OCI-LY3 (cell line): ENCODE measurements at regions not wholly inside any gene's neighbourhood (a gene's known extent, or its start where the extent isn't known, plus 50 kb on each side); places are given as distances from the start of the nearest gene placed in this dataset.

Experiments
- H2AFZ ChIP-seq: fragments of 200-600, 300-600 bp; shearing (Covaris generic); 2 replicates; pipeline ENCODE4 v1.6.0; 2014; ENCODE audit warnings: antibody characterized with exemption, low read depth, low read length
- H3K27ac ChIP-seq: fragments of 200-600, 300-600 bp; sonication (generic); 2 replicates; pipeline ENCODE4 v1.5.1; 2014; ENCODE audit warnings: mild to moderate bottlenecking, low read length, moderate library complexity, mixed read lengths
- H3K27me3 ChIP-seq: fragments of 200-600, 300-600 bp; sonication (generic); 2 replicates; pipeline ENCODE4 v1.6.1; 2014; ENCODE audit warnings: low read depth, low read length, mixed read lengths
- H3K36me3 ChIP-seq: fragments of 200-600, 300-600 bp; sonication (generic); replicated peaks from 2 replicates; pipeline ENCODE3; 2014; ENCODE audit warnings: low read depth, low read length, mixed read lengths
- H3K4me1 ChIP-seq: fragments of 300-600, 200-600 bp; sonication (generic); 2 replicates; pipeline ENCODE4 v1.6.1; 2014; ENCODE audit warnings: low read length, mixed read lengths
- H3K4me2 ChIP-seq: fragments of 200-600, 300-600 bp; sonication (generic); 2 replicates; pipeline ENCODE4 v1.6.1; 2014; ENCODE audit warnings: low read length, mixed read lengths
- H3K4me3 ChIP-seq: fragments of 300-600, 200-600 bp; sonication (generic); 2 replicates; pipeline ENCODE4 v1.5.1; 2014; ENCODE audit warnings: antibody characterized with exemption, mild to moderate bottlenecking, low read length, moderate library complexity
- H3K79me2 ChIP-seq: fragments of 300-600, 200-600 bp; shearing (Covaris generic); 2 replicates; pipeline ENCODE4 v1.6.1; 2014; ENCODE audit warnings: mild to moderate bottlenecking, low read length, mixed read lengths
- H3K9ac ChIP-seq: fragments of 300-600, 200-600 bp; shearing (Covaris generic); 2 replicates; pipeline ENCODE4 v1.6.0; 2014; ENCODE audit warnings: mild to moderate bottlenecking, low read length, moderate library complexity
- H3K9me3 ChIP-seq: fragments of 200-600, 300-600 bp; shearing (Covaris generic); 2 replicates; pipeline ENCODE4 v1.6.1; 2014; ENCODE audit warnings: low read length, mixed read lengths; ENCODE audit not compliant: insufficient read depth
- H4K20me1 ChIP-seq: fragments of 200-600, 300-600 bp; sonication (generic); 2 replicates; pipeline ENCODE4 v1.6.1; 2016; ENCODE audit warnings: low read length, mixed read lengths; ENCODE audit not compliant: insufficient read depth
- CTCF ChIP-seq: fragments of 200-600, 300-600 bp; sonication (generic); IDR thresholded peaks from 2 replicates; pipeline ENCODE4 v1.5.1; 2014; ENCODE audit warnings: antibody characterized with exemption, low read length, low read depth
- EZH2phosphoT487 ChIP-seq: fragments of 200-600 bp; shearing (Covaris generic); IDR thresholded peaks from 2 replicates; pipeline ENCODE4 v1.6.1; 2018; ENCODE audit warnings: antibody characterized with exemption, mixed run types, low read depth

- H3K9me3 ChIP-seq, result no peaks in the 10 kb centered on the region
- H3K27me3 ChIP-seq, result no peaks in the 10 kb centered on the region
- no peak overlapping the region for H3K4me3 ChIP-seq
- no peaks in the 10 kb centered on the region for H3K79me2 ChIP-seq
- no peaks in the 10 kb centered on the region for H3K36me3 ChIP-seq
- H2AFZ ChIP-seq, result no peak overlapping the region
- H3K9ac ChIP-seq, result no peak overlapping the region
- no peak overlapping the region for H3K4me2 ChIP-seq
- TF ChIP-seq CTCF (no peak), EZH2phosphoT487 (no peak)
- no peaks in the 10 kb centered on the region for H4K20me1 ChIP-seq
- H3K4me1 ChIP-seq, result peaks cover 8% of the 10 kb centered on the region
- H3K27ac ChIP-seq, result no peak overlapping the region
These were observed 58.3 kb upstream of the KY start for GRCh38 chr3:134709076-134709475.

GRCh38 chr3:134709561-134710312 is 58.9 kb upstream of the KY start:
- H3K36me3 ChIP-seq, result no peaks in the 10 kb centered on the region
- H3K9me3 ChIP-seq, result no peaks in the 10 kb centered on the region
- H3K4me2 ChIP-seq, result no peak overlapping the region
- no peak overlapping the region for H2AFZ ChIP-seq
- H3K79me2 ChIP-seq, result no peaks in the 10 kb centered on the region
- H3K27ac ChIP-seq, result no peak overlapping the region
- H3K4me1 ChIP-seq, result peaks cover 8% of the 10 kb centered on the region
- H4K20me1 ChIP-seq, result no peaks in the 10 kb centered on the region
- H3K9ac ChIP-seq, result no peak overlapping the region
- TF ChIP-seq CTCF (no peak), EZH2phosphoT487 (no peak)
- H3K27me3 ChIP-seq, result no peaks in the 10 kb centered on the region
- no peak overlapping the region for H3K4me3 ChIP-seq

- no peak overlapping the region for H3K4me2 ChIP-seq
- H3K9me3 ChIP-seq, result no peaks in the 10 kb centered on the region
- no peak overlapping the region for H2AFZ ChIP-seq
- H3K4me3 ChIP-seq, result no peak overlapping the region
- H3K27ac ChIP-seq, result no peak overlapping the region
- H4K20me1 ChIP-seq, result no peaks in the 10 kb centered on the region
- no peaks in the 10 kb centered on the region for H3K27me3 ChIP-seq
- TF ChIP-seq EZH2phosphoT487, result no peak
- H3K79me2 ChIP-seq, result no peaks in the 10 kb centered on the region
- no peaks in the 10 kb centered on the region for H3K36me3 ChIP-seq
- no peak overlapping the region for H3K9ac ChIP-seq
- H3K4me1 ChIP-seq, result peaks cover 8% of the 10 kb centered on the region
These were observed 59.5 kb upstream of the KY start for GRCh38 chr3:134710313-134710680.

GRCh38 chr3:134711284-134711683 is 60.5 kb upstream of the KY start:
- Histone ChIP-seq H3K27me3 (no peaks in the 10 kb centered on the region), H4K20me1 (no peaks in the 10 kb centered on the region), H3K36me3 (no peaks in the 10 kb centered on the region), H3K27ac (no peak overlapping the region), H3K4me2 (no peak overlapping the region), H3K79me2 (no peaks in the 10 kb centered on the region), H3K9me3 (no peaks in the 10 kb centered on the region), H3K4me3 (no peak overlapping the region), H3K4me1 (peaks cover 8% of the 10 kb centered on the region), H3K9ac (no peak overlapping the region), H2AFZ (no peak overlapping the region)
- TF ChIP-seq CTCF (no peak), EZH2phosphoT487 (no peak)
